OCI-LY7 (cell line): ENCODE measurements at regions not wholly inside any gene's neighbourhood (a gene's known extent, or its start where the extent isn't known, plus 50 kb on each side); places are given as distances from the start of the nearest gene placed in this dataset.

Experiments used
- EZH2phosphoT487 ChIP-seq: fragments of 200-600 bp; sonication (generic); IDR thresholded peaks from 2 replicates; pipeline ENCODE4 v1.6.1; 2018; ENCODE audit warnings: low read depth, borderline replicate concordance, mild to moderate bottlenecking, mixed run types, antibody characterized with exemption, low read length, moderate library complexity, mixed read lengths
- TF ChIP-seq, protein P1 (sequence below): fragments of 200-600 bp; sonication (generic); conservative IDR thresholded peaks from 2 replicates; pipeline ENCODE4 v1.5.1; 2014; ENCODE audit warnings: mild to moderate bottlenecking, antibody characterized with exemption, low read length, moderate library complexity, mixed read lengths

DNA sequence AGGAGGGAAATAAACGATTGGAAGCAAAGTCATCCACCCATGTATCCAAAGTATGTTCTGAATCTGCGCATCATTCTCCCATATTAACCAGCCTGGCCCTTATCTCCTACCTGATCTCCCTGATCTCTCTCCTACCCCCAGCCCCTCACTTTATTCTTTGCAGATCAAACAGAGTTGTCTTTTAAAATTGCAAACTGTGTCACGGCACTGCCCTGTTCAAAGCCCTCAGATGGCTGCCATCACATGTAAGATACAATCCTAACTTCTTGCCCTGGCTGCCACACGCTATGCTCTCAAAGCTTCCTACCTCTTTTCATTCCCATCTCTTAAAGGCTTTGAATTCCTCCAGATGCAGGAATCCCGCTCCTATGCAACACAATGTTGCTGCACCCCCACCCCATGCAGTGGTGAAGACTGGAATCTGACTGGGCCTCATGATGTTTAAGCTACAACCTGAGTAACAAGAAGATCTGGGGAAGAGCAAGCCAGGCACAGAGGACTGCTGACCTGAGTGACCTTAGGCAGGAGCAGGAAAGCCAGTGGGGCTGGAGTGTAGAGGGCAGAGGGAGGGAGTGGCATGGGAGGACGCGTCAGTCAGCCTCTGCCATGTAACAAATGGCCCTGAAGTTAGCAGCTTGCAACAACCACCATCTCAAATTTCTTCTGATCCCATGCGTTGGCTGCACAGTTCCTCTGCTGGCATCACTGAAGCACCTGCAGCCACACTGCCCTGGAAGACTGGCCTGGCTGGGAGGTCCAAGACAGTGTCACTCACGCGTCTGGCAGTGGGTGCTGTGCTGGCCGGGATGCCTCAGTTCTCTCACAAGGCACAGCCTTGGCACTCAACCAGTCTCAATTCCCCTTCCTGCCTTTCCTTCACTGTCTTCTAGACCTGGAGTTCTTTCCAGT is 382.8 kb downstream of the BCL11B start:
- TF ChIP-seq EZH2phosphoT487 = no peak
- TF ChIP-seq, protein P1, sequence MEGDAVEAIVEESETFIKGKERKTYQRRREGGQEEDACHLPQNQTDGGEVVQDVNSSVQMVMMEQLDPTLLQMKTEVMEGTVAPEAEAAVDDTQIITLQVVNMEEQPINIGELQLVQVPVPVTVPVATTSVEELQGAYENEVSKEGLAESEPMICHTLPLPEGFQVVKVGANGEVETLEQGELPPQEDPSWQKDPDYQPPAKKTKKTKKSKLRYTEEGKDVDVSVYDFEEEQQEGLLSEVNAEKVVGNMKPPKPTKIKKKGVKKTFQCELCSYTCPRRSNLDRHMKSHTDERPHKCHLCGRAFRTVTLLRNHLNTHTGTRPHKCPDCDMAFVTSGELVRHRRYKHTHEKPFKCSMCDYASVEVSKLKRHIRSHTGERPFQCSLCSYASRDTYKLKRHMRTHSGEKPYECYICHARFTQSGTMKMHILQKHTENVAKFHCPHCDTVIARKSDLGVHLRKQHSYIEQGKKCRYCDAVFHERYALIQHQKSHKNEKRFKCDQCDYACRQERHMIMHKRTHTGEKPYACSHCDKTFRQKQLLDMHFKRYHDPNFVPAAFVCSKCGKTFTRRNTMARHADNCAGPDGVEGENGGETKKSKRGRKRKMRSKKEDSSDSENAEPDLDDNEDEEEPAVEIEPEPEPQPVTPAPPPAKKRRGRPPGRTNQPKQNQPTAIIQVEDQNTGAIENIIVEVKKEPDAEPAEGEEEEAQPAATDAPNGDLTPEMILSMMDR = no peak
